Heart left ventricle (tissue), 13 donors: ENCODE measurements at regions not wholly inside any gene's neighbourhood (a gene's known extent, or its start where the extent isn't known, plus 50 kb on each side); places are given as distances from the start of the nearest gene placed in this dataset.

ENCODE experiments used
- POLR2A ChIP-seq, 2 donors: fragments of 450-650 bp; IDR thresholded peaks; one replicate each; pipeline ENCODE4 v1.6.1; 2017; ENCODE audit warnings: antibody characterized with exemption in 2 of 2, mild to moderate bottlenecking in 2 of 2, moderate library complexity in 2 of 2
- TF ChIP-seq, protein P1 (sequence below), 12 donors: fragments of 200-600 bp; sonication (generic) in 4 of 12; IDR thresholded peaks; one replicate each; pipeline versions ENCODE4 v1.5.0 to v1.8.0; 2018 to 2022; ENCODE audit warnings: antibody characterized with exemption in 12 of 12, mild to moderate bottlenecking in 5 of 12
- donor health status: ischemic (EF 13 %, LVEDD 7.1; RV severe dilation, severe dysfunction).
- donor health status: DM: no; HTN: yes; CAD: no.
- donor health status: DM: no; HTN: no; CAD: no.
- donor health status: ischemic (EF 25% LVEDD 6.9; RV normal size, moderate dysfunction).
- donor health status: ischemic (EF 25% LVEDD 5.7; RV mildly dilated, moderate dysfunction).
- donor health status: ischemic (EF 35%, LVEDD 5.7; RV mildly dilated, moderate dysfunction).
- donor health status: nonischemic (EF 11% LVEDD 7.7; RV severe dilation, severe dysfunction).
- donor health status: DM: yes; HTN: yes; CAD: no.
- donor health status: PGD.
- donor health status: ischemic (EF 29% LVEDD 5.4; RV normal size, mild dysfunction).
- donor health status: nonischemic (EF 23%, LVEDD 6.1; RV moderate dilation, normal function).

- TF ChIP-seq, protein P1, sequence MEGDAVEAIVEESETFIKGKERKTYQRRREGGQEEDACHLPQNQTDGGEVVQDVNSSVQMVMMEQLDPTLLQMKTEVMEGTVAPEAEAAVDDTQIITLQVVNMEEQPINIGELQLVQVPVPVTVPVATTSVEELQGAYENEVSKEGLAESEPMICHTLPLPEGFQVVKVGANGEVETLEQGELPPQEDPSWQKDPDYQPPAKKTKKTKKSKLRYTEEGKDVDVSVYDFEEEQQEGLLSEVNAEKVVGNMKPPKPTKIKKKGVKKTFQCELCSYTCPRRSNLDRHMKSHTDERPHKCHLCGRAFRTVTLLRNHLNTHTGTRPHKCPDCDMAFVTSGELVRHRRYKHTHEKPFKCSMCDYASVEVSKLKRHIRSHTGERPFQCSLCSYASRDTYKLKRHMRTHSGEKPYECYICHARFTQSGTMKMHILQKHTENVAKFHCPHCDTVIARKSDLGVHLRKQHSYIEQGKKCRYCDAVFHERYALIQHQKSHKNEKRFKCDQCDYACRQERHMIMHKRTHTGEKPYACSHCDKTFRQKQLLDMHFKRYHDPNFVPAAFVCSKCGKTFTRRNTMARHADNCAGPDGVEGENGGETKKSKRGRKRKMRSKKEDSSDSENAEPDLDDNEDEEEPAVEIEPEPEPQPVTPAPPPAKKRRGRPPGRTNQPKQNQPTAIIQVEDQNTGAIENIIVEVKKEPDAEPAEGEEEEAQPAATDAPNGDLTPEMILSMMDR (IDR thresholded peaks at IDR 0.05) = no peak
- TF ChIP-seq POLR2A (IDR thresholded peaks at IDR 0.05) = no peak
Observed at GRCh38 chr4:65880594-65880993, 210.3 kb upstream of the EPHA5 start.
